ENCODE measurements at regions not wholly inside any gene's neighbourhood (a gene's known extent, or its start where the extent isn't known, plus 50 kb on each side); places are given as distances from the start of the nearest gene placed in this dataset.
A peak's percentile ranks its signal among the peaks of the same experiment; 100 is the strongest.

DNA sequence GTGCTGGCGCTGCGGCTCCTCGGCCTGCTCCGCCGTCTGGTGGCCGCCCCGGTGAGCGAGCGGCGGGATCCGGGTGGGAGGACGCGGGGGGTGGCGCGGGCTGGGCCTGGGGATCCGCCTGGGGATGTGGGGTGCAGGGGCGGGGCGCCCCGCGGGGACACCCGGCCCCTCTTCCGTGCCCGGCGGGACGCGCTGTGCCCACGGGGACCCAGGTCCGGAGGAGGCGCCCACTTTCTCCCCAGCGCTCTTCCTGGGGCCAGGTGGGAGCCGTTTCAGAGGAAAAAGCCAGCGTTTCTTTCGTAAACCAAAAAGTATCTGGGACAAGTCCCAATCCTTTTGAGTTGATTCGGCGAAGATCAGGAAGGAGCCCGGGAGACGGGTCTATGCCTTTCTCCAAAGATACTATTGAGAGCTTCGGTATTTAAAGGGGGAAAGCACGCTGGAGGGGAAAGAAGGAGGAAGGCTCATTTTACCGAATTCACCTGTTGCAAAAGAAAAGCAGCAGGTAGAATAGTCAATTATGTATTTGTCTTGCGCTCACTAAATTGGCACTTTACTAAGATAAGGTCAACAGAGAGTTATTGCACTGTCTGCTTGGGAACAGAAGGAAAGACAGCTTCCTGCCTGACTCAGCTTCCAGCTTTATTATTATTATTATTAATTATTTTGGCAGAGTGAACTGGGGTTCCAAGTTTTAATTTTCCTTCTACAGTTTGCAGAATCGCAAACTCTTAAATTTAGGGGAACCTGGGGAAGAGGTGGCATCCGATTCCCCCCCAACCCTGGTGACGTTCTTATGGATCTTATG, 81.5 kb upstream of the CD99 start:
- peaks cover 24% of the 10 kb centered on the region for H3K4me1 Mint-ChIP-seq (ENCODE audit: low read depth)
- DNase-seq: no peak
- H3K27me3 Mint-ChIP-seq (ENCODE audit: insufficient read depth): no peaks in the 10 kb centered on the region
- H3K9me3 Mint-ChIP-seq: no peaks in the 10 kb centered on the region
- H3K4me3 Mint-ChIP-seq: peak overlapping the region; percentile 91
- peak overlapping the region; percentile 81 for H3K27ac Mint-ChIP-seq
- H3K36me3 Mint-ChIP-seq (ENCODE audit: low read depth): peaks cover 17% of the 10 kb centered on the region
- TF ChIP-seq, protein P1, sequence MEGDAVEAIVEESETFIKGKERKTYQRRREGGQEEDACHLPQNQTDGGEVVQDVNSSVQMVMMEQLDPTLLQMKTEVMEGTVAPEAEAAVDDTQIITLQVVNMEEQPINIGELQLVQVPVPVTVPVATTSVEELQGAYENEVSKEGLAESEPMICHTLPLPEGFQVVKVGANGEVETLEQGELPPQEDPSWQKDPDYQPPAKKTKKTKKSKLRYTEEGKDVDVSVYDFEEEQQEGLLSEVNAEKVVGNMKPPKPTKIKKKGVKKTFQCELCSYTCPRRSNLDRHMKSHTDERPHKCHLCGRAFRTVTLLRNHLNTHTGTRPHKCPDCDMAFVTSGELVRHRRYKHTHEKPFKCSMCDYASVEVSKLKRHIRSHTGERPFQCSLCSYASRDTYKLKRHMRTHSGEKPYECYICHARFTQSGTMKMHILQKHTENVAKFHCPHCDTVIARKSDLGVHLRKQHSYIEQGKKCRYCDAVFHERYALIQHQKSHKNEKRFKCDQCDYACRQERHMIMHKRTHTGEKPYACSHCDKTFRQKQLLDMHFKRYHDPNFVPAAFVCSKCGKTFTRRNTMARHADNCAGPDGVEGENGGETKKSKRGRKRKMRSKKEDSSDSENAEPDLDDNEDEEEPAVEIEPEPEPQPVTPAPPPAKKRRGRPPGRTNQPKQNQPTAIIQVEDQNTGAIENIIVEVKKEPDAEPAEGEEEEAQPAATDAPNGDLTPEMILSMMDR (IDR thresholded peaks at IDR 0.05): peak; percentile 60

DNA sequence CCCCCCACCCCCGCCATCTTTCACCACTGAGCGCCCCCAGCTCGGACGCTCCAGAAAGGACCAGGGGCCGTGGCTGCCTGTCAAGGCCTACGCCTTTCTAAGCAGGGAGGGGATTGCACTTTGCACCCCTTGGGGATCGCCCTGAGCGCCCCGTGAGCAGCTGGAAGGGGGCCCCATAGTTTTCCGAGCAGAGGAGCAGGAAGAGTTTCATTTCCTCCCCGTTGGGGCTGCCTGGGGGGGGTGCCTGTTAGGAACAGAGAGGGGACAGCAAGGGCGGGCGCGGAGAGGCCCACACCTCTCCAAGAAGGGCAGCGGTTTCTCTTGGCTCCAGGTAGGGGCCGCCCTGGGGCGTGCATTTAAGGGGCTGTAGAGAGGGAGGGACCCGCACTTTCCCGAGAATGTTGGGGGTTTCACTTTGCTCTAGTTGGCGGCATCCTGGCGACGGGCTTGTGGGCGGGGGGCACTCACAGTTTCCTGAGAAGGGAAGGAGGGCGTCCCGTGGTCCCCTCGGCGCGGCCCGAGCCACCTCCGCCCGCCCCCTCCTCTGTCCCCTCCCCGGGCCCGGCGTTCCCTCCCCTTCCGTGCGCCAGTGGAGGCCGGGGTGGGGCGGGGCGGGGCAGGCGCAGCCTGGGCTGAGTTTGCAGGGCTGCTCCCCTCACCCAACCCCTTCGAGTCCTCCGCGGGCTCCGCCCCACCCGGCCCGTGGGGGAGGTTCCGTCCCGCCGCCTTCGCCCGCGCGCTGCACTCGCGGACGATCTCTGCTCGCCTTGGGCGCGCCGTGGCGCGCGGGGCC, 82.3 kb upstream of the CD99 start:
- Mint-ChIP-seq H3K27ac (peak overlapping the region; percentile 66), H3K4me3 (peak overlapping the region; percentile 91), H3K36me3 (ENCODE audit: low read depth) (peaks cover 15% of the 10 kb centered on the region), H3K4me1 (ENCODE audit: low read depth) (peaks cover 20% of the 10 kb centered on the region), H3K9me3 (no peaks in the 10 kb centered on the region), H3K27me3 (ENCODE audit: insufficient read depth) (no peaks in the 10 kb centered on the region)
- TF ChIP-seq, protein P1 (IDR thresholded peaks at IDR 0.05): no peak
- DNase-seq: peak; percentile 75

DNA sequence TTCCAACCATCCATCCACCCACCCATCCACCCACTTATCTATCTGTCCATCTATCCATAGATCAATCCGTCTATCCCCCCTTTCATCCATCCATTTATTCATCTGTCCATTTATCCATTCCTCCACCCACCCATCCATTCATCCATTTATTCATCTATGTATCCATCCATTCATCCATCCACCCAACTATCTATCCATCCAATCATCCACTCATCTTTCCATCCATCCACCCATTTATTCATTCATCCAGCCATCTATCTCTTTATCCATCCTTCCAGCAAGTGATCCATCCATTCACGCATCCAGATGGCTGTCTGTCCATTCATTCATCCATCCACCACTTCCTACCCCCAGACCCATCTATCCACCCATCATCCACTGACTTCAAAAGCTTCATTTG, 84.0 kb upstream of the CD99 start:
- TF ChIP-seq, protein P1 (IDR thresholded peaks at IDR 0.05): no peak
- Mint-ChIP-seq H3K27ac (no peak overlapping the region), H3K27me3 (ENCODE audit: insufficient read depth) (no peaks in the 10 kb centered on the region)

DNA sequence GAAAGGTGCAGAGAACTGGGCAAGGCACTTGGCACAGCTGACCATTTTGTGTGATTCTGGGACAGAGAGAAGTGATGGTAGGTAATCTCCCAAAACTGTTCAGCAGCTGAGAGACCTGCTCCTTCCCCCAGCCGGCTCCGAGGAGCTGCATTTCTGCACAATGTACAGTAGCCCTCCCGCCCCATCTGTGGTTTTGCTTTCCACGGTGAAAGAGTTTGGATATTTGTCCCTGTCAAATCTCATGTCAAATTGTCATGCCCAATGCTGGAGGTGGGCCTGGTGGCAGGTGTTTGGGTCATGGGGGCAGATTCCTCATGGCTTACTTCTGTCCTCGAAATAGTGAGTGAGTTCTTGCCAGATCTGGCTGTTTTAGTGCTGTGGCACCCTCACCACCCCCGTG, 90.5 kb upstream of the CD99 start:
- peaks cover 12% of the 10 kb centered on the region for H3K4me1 Mint-ChIP-seq (ENCODE audit: low read depth)
- no peak overlapping the region for H3K4me3 Mint-ChIP-seq
- H3K9me3 Mint-ChIP-seq: no peaks in the 10 kb centered on the region
- TF ChIP-seq, protein P1 (IDR thresholded peaks at IDR 0.05): no peak
- no peak for DNase-seq
- no peak overlapping the region for H3K27ac Mint-ChIP-seq
- no peaks in the 10 kb centered on the region for H3K27me3 Mint-ChIP-seq (ENCODE audit: insufficient read depth)
- H3K36me3 Mint-ChIP-seq (ENCODE audit: low read depth): peaks cover 23% of the 10 kb centered on the region

More for the DNA sequence above, 84.0 kb upstream of the CD99 start:
- no peak overlapping the region for H3K4me3 Mint-ChIP-seq
- H3K9me3 Mint-ChIP-seq: no peaks in the 10 kb centered on the region
- no peak for DNase-seq
- H3K4me1 Mint-ChIP-seq (ENCODE audit: low read depth): peaks cover 20% of the 10 kb centered on the region
- H3K36me3 Mint-ChIP-seq (ENCODE audit: low read depth): peaks cover 13% of the 10 kb centered on the region; the same call in 1 of the 2 replicates

DNA sequence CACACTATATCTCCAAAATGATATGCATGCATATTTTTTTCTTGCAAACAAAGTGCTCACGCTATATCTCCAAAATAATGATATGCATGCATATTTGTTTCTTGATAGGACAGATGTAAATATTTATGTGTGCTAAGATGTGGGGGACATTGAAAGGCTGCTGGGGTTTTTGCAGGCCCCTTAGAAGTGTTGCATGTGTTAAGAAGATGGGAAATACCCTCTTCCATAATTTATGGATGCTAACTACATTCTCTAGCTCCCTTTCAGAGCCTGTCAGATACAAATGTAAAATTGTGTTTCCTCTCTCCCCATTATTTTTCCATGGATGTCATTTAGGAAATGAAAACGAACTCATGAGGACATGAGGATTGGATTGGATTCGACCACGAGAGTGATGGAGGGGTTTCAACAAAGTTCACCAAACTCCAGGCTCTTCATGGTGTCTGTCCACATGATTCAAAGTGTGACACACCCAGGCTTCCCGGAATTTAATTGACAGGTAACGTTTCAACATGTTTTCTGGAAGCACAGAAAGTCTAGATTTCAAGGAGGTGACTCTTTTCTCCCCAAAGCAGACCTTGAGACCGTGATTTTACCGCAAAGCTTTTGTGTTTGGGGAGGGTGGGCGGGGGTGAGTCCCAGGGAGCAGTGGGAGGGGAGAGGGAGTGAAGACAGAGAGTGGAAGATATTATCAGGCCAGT, 94.4 kb upstream of the CD99 start:
- H3K27me3 Mint-ChIP-seq (ENCODE audit: insufficient read depth): no peaks in the 10 kb centered on the region
- H3K27ac Mint-ChIP-seq: no peak overlapping the region
- H3K9me3 Mint-ChIP-seq: no peaks in the 10 kb centered on the region
- no peak overlapping the region for H3K4me3 Mint-ChIP-seq
- H3K4me1 Mint-ChIP-seq (ENCODE audit: low read depth): peaks cover 25% of the 10 kb centered on the region
- peaks cover 19% of the 10 kb centered on the region for H3K36me3 Mint-ChIP-seq (ENCODE audit: low read depth)
- DNase-seq: no peak
- TF ChIP-seq, protein P1 (IDR thresholded peaks at IDR 0.05): no peak
